Gastroesophageal sphincter (tissue), 2 donors: ENCODE measurements at regions not wholly inside any gene's neighbourhood (a gene's known extent, or its start where the extent isn't known, plus 50 kb on each side); places are given as distances from the start of the nearest gene placed in this dataset.
"Not testable (repeated sequence)": the region's sequence is repeated elsewhere in the genome, so short reads cannot be mapped to it uniquely, and the experiment has no call there.

Source experiments
- POLR2A ChIP-seq, 2 donors: fragments of 450-650 bp; IDR thresholded peaks; one replicate each; pipeline ENCODE4 v1.6.1; 2017; ENCODE audit warnings: antibody characterized with exemption in 2 of 2, mild to moderate bottlenecking in 2 of 2, moderate library complexity in 1 of 2
- POLR2AphosphoS5 ChIP-seq: sonication (generic); formaldehyde crosslinking; IDR thresholded peaks from one replicate; pipeline ENCODE4 v1.6.1; 2017; ENCODE audit warnings: antibody characterized with exemption

DNA sequence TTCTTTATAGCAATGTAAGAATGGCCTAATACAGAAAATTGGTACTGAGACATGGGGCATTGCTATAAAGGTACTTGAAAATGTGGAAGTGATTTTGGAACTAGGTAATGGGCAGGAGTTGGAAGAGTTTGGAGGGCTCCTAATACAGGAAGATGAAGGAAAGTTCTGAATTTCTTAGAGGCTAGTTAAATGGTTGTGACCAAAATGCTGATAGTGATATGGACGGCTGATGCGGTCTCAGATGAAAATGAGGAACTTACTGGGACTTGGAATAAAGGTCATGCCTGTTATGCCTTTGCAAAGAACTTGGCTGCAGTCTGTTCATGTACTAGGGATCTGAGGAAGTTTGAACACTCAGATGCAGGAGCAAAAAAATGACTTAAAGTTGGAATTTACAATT is 132.2 kb upstream of the ZNG1F start:
- TF ChIP-seq POLR2AphosphoS5; POLR2A (IDR thresholded peaks at IDR 0.05): not testable (repeated sequence)
